ENCODE measurements at regions not wholly inside any gene's neighbourhood (a gene's known extent, or its start where the extent isn't known, plus 50 kb on each side); places are given as distances from the start of the nearest gene placed in this dataset.

GRCh38 chr11:116200564-116200963, 572.2 kb downstream of the BUD13 start:
- TF ChIP-seq CSDC2 (CRISPR knock-in tag; IDR thresholded peaks at IDR 0.05) (no peak), TSHZ2 (CRISPR knock-in tag; IDR thresholded peaks at IDR 0.05) (no peak), OSR1 (CRISPR knock-in tag; IDR thresholded peaks at IDR 0.05) (no peak), ZNF8 (CRISPR knock-in tag; IDR thresholded peaks at IDR 0.05) (no peak), GLIS3 (CRISPR knock-in tag; IDR thresholded peaks at IDR 0.05) (no peak), ZFP3 (CRISPR knock-in tag; IDR thresholded peaks at IDR 0.05) (no peak), CSRNP3 (CRISPR knock-in tag; IDR thresholded peaks at IDR 0.05) (no peak), ZNF70 (CRISPR knock-in tag; IDR thresholded peaks at IDR 0.05) (no peak), ZNF565 (CRISPR knock-in tag; conservative IDR thresholded peaks at IDR 0.05; ENCODE audit: low read depth) (no peak), POU6F1 (CRISPR knock-in tag; IDR thresholded peaks at IDR 0.05; ENCODE audit: borderline replicate concordance, low read depth) (no peak), RARB (CRISPR knock-in tag; IDR thresholded peaks at IDR 0.05) (no peak), PPARA (CRISPR knock-in tag; IDR thresholded peaks at IDR 0.05; ENCODE audit: borderline replicate concordance) (no peak), ARNTL (CRISPR knock-in tag; IDR thresholded peaks at IDR 0.05; ENCODE audit: borderline replicate concordance, low read depth) (no peak), CREB5 (CRISPR knock-in tag; IDR thresholded peaks at IDR 0.05; ENCODE audit: low read depth) (no peak)
- ATAC-seq, result no peak

GRCh38 chr11:116199182-116199581, 573.6 kb downstream of the BUD13 start:
- ATAC-seq, result peak; percentile 35; the same call in 1 of the 3 replicates
- TF ChIP-seq TCF4 (CRISPR knock-in tag; IDR thresholded peaks at IDR 0.05; ENCODE audit: borderline replicate concordance) (0 out of 2 replicates have a peak, but pooled peaks have one; percentile 26), ZFP30 (CRISPR knock-in tag; IDR thresholded peaks at IDR 0.05) (no peak), RARB (CRISPR knock-in tag; IDR thresholded peaks at IDR 0.05) (no peak), TSHZ2 (CRISPR knock-in tag; IDR thresholded peaks at IDR 0.05) (no peak), GLIS3 (CRISPR knock-in tag; IDR thresholded peaks at IDR 0.05) (no peak)

- peak; percentile 20; the same call in 2 of the 3 replicates for ATAC-seq
Observed at GRCh38 chr11:116194156-116194904, 578.5 kb downstream of the BUD13 start.

More at GRCh38 chr11:116194156-116194904, 578.5 kb downstream of the BUD13 start:
- no peak for TF ChIP-seq SNAI2 (CRISPR knock-in tag; IDR thresholded peaks at IDR 0.05)
